Endothelial cell of umbilical vein (primary cell): ENCODE measurements at regions not wholly inside any gene's neighbourhood (a gene's known extent, or its start where the extent isn't known, plus 50 kb on each side); places are given as distances from the start of the nearest gene placed in this dataset.

Source experiments
- BruUV-seq: library from RNA; stranded (reverse); fragments of 400-500 nt; replicated peaks from 2 replicates; lab custom pipeline; 2021; lab: Mats Ljungman, UMichigan
- CTCF ChIA-PET: fragments of 300-600, 350-600 bp; sonication (Branson Sonifier 250); formaldehyde crosslinking; loops from one replicate; lab custom pipeline; 2021; ENCODE audit warnings: antibody characterized with exemption, inconsistent platforms; lab: Charles Lee
- POLR2A ChIA-PET: fragments of 300-600, 350-600 bp; sonication (Branson Sonifier 250); formaldehyde crosslinking; loops from one replicate; lab custom pipeline; 2021; ENCODE audit warnings: antibody characterized with exemption, inconsistent platforms; lab: Charles Lee
- DNase-seq: peaks from one replicate; pipeline ENCODE4 v3.0.0-alpha.2; 2011; ENCODE audit warnings: low read depth, low spot score
- FAIRE-seq: peaks from 2 replicates; lab custom pipeline; 2011; peaks lifted over from hg19 to GRCh38; lab: Jason Lieb, UNC
- H2AFZ ChIP-seq: 2 replicates; pipeline ENCODE4 v1.6.0; 2012; ENCODE audit warnings: low read depth, low read length, control low read depth, inconsistent platforms
- H3K27ac ChIP-seq: 2 replicates; pipeline ENCODE4 v1.5.1; 2011; ENCODE audit warnings: low read depth, mild to moderate bottlenecking, control low read depth, low read length, moderate library complexity; ENCODE audit not compliant: insufficient read depth
- H3K27me3 ChIP-seq, 2 experiments: 2 replicates each; pipeline versions ENCODE4 v1.6.0 to v1.6.1; 2011; ENCODE audit warnings: low read length in 2 of 2, mixed read lengths in 1 of 2; ENCODE audit not compliant: control insufficient read depth in 2 of 2, insufficient read depth in 2 of 2
- H3K36me3 ChIP-seq, 2 experiments: 2 replicates in 1 of 2; 3 replicates in 1 of 2; pipeline ENCODE4 v1.5.1; 2011; ENCODE audit warnings: low read length in 2 of 2, mild to moderate bottlenecking in 1 of 2, moderate library complexity in 1 of 2; ENCODE audit not compliant: control insufficient read depth in 2 of 2, insufficient read depth in 2 of 2; ENCODE audit errors: extremely low read depth in 1 of 2
- H3K4me1 ChIP-seq: 3 replicates; pipeline ENCODE4 v1.5.1; 2011; ENCODE audit warnings: mild to moderate bottlenecking, low read length; ENCODE audit not compliant: control insufficient read depth, insufficient read depth; ENCODE audit errors: extremely low read depth
- H3K4me2 ChIP-seq: 2 replicates; pipeline ENCODE4 v1.6.1; 2011; ENCODE audit warnings: low read length, control low read depth, mixed read lengths; ENCODE audit not compliant: insufficient read depth
- H3K4me3 ChIP-seq, 3 experiments: fragments of 200-600 bp in 1 of 3; sonication (generic), shearing (Covaris generic) in 1 of 3; replicated peaks in 1 of 3; 2 replicates each; pipeline ENCODE4 v1.5.1; 2011 to 2016; ENCODE audit warnings: control low read depth in 3 of 3, low read length in 3 of 3, mild to moderate bottlenecking in 2 of 3, inconsistent platforms in 1 of 3, low read depth in 1 of 3, moderate library complexity in 1 of 3; ENCODE audit not compliant: insufficient read depth in 1 of 3
- H3K79me2 ChIP-seq: 2 replicates; pipeline ENCODE4 v1.6.0; 2012; ENCODE audit warnings: low read length, inconsistent platforms; ENCODE audit not compliant: control insufficient read depth, insufficient read depth
- H3K9ac ChIP-seq: replicated peaks from 2 replicates; pipeline ENCODE3; 2011; ENCODE audit warnings: low read length, control low read depth; ENCODE audit not compliant: insufficient read depth; ENCODE audit errors: extremely low read depth
- H3K9me1 ChIP-seq: replicated peaks from 3 replicates; pipeline ENCODE4 v1.6.0; 2011; ENCODE audit warnings: mild to moderate bottlenecking, low read length; ENCODE audit not compliant: control insufficient read depth, insufficient read depth; ENCODE audit errors: extremely low read depth
- H3K9me3 ChIP-seq: replicated peaks from 2 replicates; pipeline ENCODE4 v1.5.1; 2012; ENCODE audit warnings: low read length, inconsistent platforms; ENCODE audit not compliant: control insufficient read depth, insufficient read depth
- H4K20me1 ChIP-seq: replicated peaks from 2 replicates; pipeline ENCODE3; 2011; ENCODE audit warnings: mild to moderate bottlenecking, low read length; ENCODE audit not compliant: control insufficient read depth, insufficient read depth; ENCODE audit errors: extremely low read depth
- CTCF ChIP-seq, 2 donors: IDR thresholded peaks; 1 replicate in 1 of 2; 2 replicates in 1 of 2; pipeline ENCODE4 v1.5.1; 2011; ENCODE audit warnings: low read length in 2 of 2, mild to moderate bottlenecking in 2 of 2, moderate library complexity in 2 of 2, control low read depth in 1 of 2, inconsistent platforms in 1 of 2, low read depth in 1 of 2; ENCODE audit not compliant: insufficient read depth in 1 of 2; ENCODE audit errors: extremely low read depth in 1 of 2
- EZH2 ChIP-seq: IDR thresholded peaks from 2 replicates; pipeline ENCODE4 v1.6.1; 2012; ENCODE audit warnings: borderline replicate concordance, low read depth, mild to moderate bottlenecking, moderate library complexity, low read length, inconsistent platforms; ENCODE audit not compliant: severe bottlenecking
- FOS ChIP-seq: IDR thresholded peaks from 2 replicates; pipeline ENCODE4 v1.6.1; 2011; ENCODE audit warnings: mild to moderate bottlenecking, low read length, moderate library complexity, borderline replicate concordance; ENCODE audit not compliant: insufficient read depth
- GATA2 ChIP-seq: IDR thresholded peaks from 2 replicates; pipeline ENCODE4 v1.7.0; 2011; ENCODE audit warnings: low read depth, mild to moderate bottlenecking, moderate library complexity, mixed read lengths, low read length; ENCODE audit not compliant: insufficient read length, insufficient read depth
- JUN ChIP-seq: IDR thresholded peaks from 2 replicates; pipeline ENCODE4 v1.6.1; 2011; ENCODE audit warnings: borderline replicate concordance, low read depth; ENCODE audit not compliant: insufficient read length, insufficient read depth
- MAX ChIP-seq: IDR thresholded peaks from 2 replicates; pipeline ENCODE4 v1.6.1; 2011; ENCODE audit not compliant: insufficient read depth, insufficient read length
- MYC ChIP-seq: IDR thresholded peaks from one replicate; pipeline ENCODE4 v1.6.1; 2011; ENCODE audit warnings: mild to moderate bottlenecking, low read depth, low read length
- POLR2A ChIP-seq: IDR thresholded peaks from 2 replicates; pipeline ENCODE4 v1.6.1; 2012; ENCODE audit warnings: low read depth, mild to moderate bottlenecking, control low read depth, low read length
- POLR2AphosphoS5 ChIP-seq: IDR thresholded peaks from 2 replicates; pipeline ENCODE4 v1.6.1; 2012; ENCODE audit warnings: low read depth, mild to moderate bottlenecking, control low read depth, low read length, moderate library complexity; ENCODE audit not compliant: insufficient read depth
- dilution Hi-C: fragments of 300-500 bp; cut with MboI; formaldehyde crosslinking; loops from one replicate; pipeline ENCODE4 v1.15.0; 2019; ENCODE audit warnings: low sequenced_read_pairs; ENCODE audit not compliant: extremely low pct_ligation_motif_present
- intact Hi-C: fragments of 100-400 bp; cut with micrococcal nuclease; formaldehyde crosslinking; loops from one replicate; pipeline ENCODE4 v1.10.0; 2022

GRCh38 chr5:71971862-71972261 lies 135.4 kb upstream of the MAP1B start:
- intact Hi-C loops (no loop called here), dilution Hi-C loops (no loop called here)
- Histone ChIP-seq H3K4me1 (no peaks in the 10 kb centered on the region), H3K27me3 (peaks cover 17 to 36% of the 10 kb centered on the region in 2 experiments), H2AFZ (no peak overlapping the region), H3K4me2 (no peak overlapping the region), H3K36me3 (no peaks in the 10 kb centered on the region), H3K79me2 (no peaks in the 10 kb centered on the region), H3K9me3 (no peaks in the 10 kb centered on the region), H4K20me1 (no peaks in the 10 kb centered on the region), H3K27ac (no peak overlapping the region), H3K4me3 (no peak overlapping the region), H3K9ac (no peak overlapping the region), H3K9me1 (no peaks in the 10 kb centered on the region)
- CTCF ChIA-PET: no interaction called here
- DNase-seq (no peak), FAIRE-seq (no peak)
- no TSS peak for BruUV-seq
- no peak for TF ChIP-seq POLR2AphosphoS5
- POLR2A ChIA-PET: no interaction called here

GRCh38 chr5:71972777-71973473 lies 134.3 kb upstream of the MAP1B start:
- FAIRE-seq: no peak

More at GRCh38 chr5:71972777-71973473, 134.3 kb upstream of the MAP1B start:
- Histone ChIP-seq H3K9me3 (no peaks in the 10 kb centered on the region), H3K36me3 (no peaks in the 10 kb centered on the region), H3K4me2 (no peak overlapping the region), H3K9ac (no peak overlapping the region), H3K4me1 (no peaks in the 10 kb centered on the region), H4K20me1 (no peaks in the 10 kb centered on the region), H3K27ac (no peak overlapping the region), H3K4me3 (no peak overlapping the region), H3K9me1 (no peaks in the 10 kb centered on the region), H2AFZ (no peak overlapping the region), H3K27me3 (peaks cover 17 to 45% of the 10 kb centered on the region in 2 experiments), H3K79me2 (no peaks in the 10 kb centered on the region)
- POLR2A ChIA-PET: no interaction called here
- intact Hi-C loops: no loop called here
- dilution Hi-C loops: no loop called here
- CTCF ChIA-PET: interaction anchor here (1.2 to 2.7 kb wide), 2 partner anchors 19 to 47 kb away, joined by 3 to 7 read pairs; no protein-coding TSS in a partner anchor
- no peak for DNase-seq
- no peak for TF ChIP-seq POLR2AphosphoS5
- TF ChIP-seq MYC: no peak
- no peak for TF ChIP-seq GATA2
- no peak for TF ChIP-seq POLR2A
- no peak for TF ChIP-seq MAX
- TF ChIP-seq EZH2: no peak
- TF ChIP-seq FOS: no peak
- TF ChIP-seq JUN: no peak
- TF ChIP-seq CTCF (IDR thresholded peaks at IDR 0.05; ENCODE audit: extremely low read depth in 1 of 2, insufficient read depth in 1 of 2, low read depth in 1 of 2, low read length in 2 of 2): no peak
- BruUV-seq: no TSS peak
